CD4-positive, alpha-beta T cell treated with Interleukin-10 for 1 hour (primary cell): ENCODE measurements at regions not wholly inside any gene's neighbourhood (a gene's known extent, or its start where the extent isn't known, plus 50 kb on each side); places are given as distances from the start of the nearest gene placed in this dataset.
"Not testable (repeated sequence)": the region's sequence is repeated elsewhere in the genome, so short reads cannot be mapped to it uniquely, and the experiment has no call there.

Source experiments
- DNase-seq: peaks from one replicate; pipeline ENCODE4 v3.0.0-alpha.2; 2020

DNA sequence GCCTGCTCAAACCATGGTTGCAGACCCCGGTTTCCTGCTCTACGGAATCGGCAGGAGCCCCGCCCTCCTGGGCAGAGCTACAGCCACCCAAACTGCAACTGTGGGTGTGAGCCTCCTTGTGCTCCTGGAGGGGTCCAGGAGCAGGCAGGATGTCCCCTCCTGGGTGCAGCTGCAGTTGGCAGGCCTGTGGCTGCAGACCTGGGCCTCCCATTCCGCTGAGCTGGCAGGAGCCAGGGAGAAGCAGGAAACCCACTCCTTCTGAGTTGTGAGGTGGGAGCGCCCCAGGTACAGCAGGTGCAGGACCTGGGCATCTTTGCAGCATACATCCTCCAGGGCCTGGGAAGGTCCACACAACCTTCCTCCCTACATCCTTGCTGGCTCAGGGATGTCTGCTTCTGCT is 578.7 kb upstream of the USP24 start:
- no peak for DNase-seq

DNA sequence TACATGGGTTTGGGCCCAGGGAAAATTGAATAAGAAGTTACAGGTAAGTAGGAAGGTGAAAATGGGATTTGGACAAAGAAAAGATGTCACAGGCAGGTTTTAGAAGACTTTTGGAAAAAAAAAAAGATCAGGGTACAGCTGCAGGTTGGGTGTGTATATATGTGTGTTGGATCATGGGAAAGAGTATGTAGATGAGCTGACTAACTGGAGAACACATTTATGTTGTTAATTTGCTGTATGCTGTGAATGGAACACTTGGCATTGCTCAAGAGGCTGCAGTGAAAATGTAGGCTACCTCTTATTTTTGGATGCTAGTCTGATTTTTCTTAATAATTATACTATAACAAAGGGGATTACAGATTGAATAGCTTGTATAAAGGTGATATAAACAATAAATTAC is 577.7 kb upstream of the USP24 start:
- DNase-seq, result no peak

DNA sequence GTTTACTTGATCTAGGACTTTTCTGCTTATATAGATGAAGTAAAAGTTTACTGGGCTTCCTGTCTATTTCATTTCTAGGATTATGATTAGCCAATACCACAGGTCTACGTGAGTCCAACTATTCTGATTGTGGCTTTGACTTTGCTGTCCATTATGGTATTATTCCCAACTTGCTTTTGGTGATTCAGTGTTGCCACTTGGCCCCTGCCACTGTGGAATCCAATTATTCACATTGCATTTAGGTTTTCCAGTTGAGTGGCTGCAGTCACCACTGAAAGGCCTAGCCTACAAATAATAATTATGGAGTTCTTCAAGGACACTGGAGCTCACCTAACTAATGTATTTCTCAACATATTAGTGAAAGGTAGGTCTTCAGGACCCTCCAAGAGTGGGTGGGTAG is 574.3 kb upstream of the USP24 start:
- no peak for DNase-seq

DNA sequence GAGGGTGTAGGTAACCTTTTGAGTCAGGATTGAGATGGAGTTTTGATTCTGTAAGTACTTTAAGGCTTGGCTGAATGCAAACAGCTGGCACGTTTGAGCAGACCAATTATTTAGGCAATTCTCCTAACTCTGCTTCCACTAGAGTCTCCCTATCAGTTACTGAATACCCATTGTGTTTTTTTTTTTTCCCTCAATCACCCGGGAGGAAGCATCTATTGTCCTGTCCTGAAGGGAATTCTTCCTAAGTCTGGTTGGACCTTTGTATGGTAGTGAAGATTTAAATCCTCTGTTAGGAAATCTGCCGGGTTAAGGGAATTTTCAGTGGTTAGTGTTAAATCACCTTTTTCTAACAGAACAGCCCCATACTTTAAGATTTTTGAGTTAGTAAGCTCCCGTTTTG is 571.2 kb upstream of the USP24 start:
- no peak for DNase-seq

DNA sequence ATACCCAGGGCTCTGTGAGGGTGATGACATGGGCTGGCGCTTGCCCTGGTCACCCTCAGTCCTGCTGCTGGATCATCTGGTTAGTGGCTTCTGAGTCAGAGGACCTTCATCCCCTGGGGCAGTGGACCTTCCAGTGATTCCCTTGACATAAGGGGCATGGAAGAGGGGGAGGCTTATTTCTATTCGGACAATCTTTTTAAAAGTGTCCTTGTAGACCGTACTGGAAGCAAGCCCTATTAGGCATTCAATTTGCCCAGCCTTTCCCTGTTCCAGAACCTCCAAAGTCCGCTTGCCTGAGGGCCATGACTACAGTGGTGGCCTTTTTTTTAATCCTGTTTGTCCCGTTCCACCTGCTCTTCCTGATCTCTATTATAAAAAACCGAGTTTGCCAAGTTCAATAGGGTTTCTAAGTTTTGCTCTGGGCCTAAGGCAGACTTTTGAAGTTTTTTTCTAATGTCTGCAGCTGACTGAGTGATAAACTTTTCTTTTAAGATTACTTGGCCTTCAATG is 569.8 kb upstream of the USP24 start:
- DNase-seq, result not testable (repeated sequence)

DNA sequence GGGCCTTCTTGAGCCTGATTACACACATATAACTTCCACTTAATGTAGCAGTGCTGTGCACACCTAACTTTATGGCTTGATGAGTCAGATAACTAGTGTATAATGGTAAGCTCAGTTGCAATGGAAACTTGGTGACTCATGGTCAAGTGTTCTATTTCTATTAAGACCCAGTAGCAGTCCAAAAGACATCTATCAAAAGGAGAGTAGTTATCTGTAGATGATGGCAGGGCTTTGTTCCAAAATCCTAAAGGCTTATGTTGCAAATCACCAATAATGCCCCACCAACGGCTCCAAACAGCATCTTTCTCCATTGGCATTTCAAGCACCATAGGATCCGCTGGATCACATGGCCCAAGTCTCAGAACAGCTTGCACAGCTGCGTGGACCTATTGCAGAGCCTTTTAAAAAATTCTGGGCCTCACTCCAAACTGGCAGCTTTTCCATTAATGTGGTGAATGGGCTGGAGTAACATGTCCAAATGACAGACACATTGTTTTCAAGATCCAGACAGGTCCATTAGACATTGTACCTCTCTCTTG is 566.8 kb upstream of the USP24 start:
- DNase-seq, result no peak

DNA sequence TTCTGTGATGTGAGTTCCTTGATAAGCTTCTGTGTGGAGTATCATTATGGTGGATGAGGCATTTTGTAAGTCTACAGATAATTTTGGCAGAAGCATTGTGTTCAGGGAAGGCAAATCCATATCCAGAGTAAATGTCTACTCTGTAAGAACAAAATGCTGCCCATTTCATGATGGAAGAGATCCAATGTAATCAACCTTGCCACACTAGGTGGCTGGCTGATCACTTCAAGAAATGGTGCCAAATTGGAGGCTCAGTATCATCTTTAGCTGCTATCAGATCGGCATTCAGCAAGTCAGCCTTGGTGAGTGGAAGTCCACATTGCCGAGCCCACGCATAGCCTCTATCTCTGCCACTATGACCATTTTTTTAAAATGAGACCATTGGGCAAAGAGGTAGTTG is 565.8 kb upstream of the USP24 start:
- no peak for DNase-seq

DNA sequence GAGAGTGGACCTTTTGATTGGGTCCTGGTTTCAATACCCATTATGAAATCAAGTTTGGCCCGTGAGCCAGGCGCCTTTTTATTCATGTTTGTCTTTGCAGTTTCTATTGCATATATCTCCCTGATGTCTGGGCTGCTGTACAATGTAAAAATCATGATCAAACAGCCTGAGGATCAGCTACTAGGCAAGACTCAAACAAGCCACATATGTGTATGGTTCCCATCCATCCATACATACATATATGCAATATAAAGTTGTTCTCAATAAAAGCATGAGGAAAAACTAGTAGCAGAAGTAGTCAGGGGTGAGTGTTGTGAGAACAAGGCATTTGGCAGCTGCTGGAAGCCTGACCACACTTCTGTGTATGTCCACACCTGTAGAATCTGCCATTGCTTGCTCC is 562.4 kb upstream of the USP24 start:
- no peak for DNase-seq

DNA sequence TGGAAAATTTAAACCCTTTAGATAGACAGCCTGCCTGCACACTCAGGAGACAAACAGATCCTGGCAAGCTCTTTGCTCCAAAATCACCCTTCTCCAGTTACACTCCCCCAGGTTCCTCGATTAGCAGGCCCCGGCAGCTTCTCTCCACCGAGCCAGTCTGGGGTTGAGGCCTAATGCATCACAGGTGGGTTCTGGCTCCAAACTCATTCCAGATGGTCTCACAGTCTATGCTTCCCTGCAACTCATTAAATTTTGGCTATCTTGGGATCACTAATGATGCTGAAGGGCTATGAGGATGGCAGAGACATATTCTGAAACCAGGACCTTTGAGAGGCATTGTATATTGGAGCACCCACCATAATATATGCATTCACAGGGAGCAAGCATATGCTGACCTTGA is 559.8 kb upstream of the USP24 start:
- no peak for DNase-seq

DNA sequence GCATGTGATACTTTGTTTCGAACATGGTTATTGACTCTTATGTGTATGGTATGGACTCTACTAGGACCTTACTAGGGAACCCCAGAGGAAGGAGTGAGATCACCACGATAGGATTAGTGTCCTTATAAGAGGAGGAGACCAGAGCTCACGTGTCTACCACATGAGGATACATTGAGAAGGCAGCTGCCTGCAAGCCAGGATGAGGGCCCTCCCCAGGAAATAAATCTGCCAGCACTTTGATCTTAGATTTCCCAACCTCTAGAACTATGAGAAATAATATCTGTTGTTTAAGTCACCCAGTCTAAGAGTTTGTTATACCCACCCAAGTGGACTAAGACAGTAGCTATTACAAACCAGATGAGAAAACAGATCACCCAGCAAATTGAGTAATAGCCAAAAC is 559.3 kb upstream of the USP24 start:
- no peak for DNase-seq

DNA sequence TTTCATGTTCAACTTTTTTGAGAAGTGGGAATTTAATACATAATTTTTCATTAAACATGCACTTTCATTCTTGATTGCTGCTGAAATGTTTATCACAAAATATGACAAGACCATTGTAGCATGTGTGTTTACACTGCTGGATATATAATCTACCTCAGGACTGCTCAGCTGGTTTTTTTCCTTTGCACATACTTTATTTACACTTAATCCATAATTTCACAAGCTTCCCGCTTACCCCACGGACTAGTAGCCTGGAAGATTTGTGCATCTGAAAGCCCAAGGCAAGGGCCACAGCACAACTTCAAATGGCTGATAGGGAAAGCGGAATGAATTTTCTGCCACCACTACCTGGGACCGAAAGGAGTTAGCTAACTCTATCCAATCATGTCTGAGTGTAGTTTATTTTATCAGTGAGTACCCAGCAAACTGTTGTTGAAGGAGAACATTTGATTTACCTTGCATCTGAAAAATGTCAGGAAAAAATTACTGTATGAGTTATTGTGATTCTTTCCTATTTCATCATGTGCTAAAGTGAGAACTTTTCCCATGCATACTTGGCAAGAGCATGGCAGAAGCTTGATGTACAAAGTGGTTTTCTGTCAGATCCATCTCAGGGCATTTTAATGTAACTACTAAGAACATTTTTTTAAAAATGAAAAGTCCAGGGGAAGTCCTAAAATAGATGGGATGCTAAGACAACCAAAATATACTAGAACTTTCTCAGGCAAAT is 558.2 kb upstream of the USP24 start:
- DNase-seq, result no peak

DNA sequence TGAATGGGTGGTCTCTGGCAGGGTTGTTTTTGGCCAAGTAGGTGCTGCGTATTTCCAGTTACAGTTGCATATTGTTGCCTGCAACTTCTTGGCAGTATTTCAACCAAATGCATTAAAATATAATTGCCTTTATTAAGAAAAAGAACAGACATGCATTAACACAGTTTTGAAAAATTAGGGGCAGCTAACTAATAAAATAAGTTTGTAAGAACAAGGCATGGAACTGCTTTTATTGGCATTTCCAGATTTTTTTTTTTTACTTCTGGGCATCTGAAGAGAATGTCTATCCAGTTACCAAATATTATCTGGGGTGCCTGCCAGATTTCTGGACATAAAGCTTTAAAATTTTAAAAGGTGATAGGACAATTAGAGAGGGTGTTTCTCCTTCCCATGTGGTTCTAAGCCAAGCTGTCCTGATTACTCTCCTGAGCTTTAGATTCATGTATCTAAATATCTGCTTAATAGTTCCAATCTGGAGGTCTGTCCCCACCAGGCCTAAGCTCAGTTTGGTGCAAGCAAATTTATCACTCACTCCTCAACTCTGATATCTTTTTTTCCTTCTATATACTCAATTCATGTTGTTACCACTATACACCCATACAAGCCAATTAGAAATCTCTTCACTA is 553.3 kb upstream of the USP24 start:
- no peak for DNase-seq

DNA sequence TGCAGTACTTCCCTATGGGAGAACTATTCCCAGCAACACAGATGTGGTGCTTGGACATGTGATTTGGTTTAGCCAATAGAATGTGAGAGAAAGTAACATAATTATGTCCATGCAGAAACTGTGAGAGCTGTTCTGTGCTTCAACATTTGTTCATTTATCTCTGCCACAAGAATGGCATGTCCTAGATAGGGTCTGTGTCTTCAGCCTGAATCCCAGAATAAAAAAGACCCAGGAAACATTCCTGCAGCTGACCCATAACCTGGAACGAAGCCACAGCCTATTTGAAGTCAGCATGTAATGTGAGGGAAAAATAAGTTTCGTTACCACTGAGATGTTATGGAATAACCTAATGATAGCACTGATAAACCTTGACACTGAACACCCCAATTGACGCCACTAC is 552.0 kb upstream of the USP24 start:
- no peak for DNase-seq

DNA sequence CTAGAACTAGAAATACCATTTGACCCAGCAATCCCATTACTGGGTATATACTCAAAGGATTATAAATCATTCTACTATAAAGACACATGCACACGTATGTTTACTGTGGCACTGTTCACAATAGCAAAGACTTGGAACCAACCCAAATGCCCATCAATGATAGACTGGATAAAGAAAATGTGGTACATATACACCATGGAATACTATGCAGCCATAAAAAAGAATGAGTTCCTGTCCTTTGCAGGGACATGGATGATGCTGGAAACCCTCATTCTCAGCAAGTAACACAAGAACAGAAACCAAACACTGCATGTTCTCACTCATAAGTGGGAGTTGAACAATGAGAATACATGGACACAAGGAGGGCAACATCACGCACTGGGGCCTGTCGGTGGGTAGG is 550.3 kb upstream of the USP24 start:
- DNase-seq, result not testable (repeated sequence)

DNA sequence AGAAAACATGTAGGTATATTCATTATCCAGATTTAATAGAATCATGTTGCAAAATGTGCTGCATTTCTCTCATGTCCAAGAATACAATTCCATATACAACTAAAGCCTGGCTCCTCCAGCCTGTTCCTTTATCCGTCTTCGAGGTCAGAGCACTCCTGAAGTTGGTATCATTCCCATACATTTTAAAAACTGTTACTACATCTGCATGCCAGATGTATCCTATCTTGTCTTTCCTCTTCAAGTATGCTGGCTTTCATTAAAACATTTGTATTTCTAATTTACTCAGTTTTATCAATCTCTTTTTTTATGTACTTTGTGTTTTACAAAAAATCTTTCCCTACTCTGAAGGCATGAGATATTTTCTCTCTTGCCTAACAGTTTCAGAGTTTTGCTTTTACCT is 536.6 kb upstream of the USP24 start:
- no peak for DNase-seq

DNA sequence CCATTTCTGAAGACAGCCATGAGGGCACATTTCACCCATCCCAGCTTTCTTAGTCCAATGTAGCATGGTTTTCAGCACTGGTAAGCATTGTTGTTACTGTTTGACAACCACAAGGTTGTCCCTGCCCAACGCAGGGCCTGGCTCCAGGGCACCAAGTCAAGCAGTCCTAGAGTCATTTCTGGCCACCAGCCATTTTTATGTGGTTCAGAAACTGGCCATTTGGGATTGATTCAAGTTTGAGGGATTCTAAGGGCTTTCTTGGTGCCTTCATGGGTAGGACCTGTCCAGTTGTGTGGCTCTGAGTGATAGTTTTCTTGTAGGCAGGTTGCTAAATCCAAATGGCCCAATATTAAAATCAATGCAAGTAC is 535.4 kb upstream of the USP24 start:
- no peak for DNase-seq

DNA sequence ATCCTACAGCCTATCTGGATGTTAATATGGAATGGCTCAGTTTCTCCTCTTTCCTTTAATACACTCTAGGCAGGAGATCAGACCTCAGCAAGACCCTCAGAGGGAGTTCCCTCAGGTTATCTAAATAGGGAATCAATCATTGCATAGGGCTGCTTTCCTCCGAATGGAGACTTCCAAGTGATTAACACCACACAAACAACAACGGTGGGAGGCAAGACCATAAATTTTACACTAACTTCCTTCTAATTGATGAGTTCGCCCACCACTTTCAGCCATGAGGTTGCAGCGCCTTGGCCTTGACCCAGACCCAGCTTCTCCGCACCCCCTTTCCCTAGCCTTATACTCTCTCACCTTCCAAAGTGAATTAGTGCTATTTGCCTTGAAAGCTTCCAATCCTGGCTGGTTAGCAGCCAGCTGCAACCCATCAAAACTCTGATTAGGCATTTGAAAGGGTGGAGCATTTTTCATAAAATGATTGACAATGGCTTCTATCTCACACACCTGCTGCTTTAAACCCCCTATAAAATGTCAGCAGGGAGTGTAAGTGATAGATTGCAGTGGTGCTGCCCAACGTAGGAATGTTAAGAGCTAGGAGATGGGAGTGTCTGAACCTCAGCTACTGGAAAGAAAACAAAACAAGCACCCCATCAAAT is 534.9 kb upstream of the USP24 start:
- DNase-seq, result no peak

DNA sequence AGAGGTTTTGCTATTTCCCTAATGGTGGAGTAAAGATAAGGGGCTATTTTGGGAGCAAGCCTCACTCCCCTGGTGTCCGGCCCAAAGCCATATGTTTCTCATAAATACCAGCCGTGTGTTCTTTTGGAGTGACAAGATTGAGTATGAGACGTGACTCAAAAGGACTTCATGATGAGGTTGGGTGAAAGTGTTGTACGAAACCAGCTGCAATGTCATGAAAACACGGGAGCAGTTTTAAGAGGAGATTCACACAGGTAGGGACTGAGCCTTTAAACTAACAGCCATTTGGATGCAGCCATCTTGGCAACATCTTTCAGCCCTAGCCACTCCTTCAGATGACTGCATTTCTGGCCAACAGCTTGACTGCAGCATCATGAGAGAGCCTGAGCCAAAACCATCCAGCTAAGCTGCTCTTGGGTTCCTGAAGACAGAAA is 532.3 kb upstream of the USP24 start:
- no peak for DNase-seq

DNA sequence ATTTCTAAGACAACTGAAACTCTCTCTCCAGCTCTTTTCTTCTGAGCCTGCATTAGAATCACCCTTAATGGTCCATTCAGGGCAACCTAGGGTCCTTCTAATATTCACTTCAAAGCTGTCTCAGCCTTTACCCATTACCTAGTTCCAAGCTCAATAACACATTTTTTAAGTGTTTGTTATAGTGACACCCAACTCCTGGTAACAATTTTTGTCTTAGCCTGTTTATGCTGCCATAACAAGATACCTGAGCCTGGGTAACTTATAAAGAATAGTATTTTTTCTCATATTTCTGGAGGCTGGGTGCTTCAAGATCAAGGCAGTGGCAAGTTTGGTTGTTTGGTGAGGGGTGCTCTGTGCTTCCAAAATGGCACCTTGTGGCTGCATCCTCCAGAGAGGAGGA is 531.5 kb upstream of the USP24 start:
- DNase-seq, result no peak

DNA sequence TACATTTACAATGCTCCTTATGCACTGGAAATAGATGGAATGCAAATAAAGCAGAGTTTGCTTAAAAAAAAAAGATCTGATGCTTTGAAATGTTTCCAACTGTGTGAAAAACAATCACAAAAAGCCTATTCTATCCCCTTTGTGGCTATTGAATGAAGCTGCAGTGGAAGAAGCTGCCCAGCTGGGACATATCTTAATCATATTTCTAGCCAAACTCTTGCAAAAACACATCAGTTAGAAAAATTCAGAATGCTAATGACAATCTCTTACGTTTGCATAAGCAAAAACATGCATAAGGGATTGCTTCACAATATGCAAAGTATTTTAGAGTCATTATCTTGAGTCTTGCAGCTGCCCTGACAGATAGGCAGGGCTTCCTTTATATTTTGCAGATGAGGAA is 526.4 kb upstream of the USP24 start:
- DNase-seq, result no peak

DNA sequence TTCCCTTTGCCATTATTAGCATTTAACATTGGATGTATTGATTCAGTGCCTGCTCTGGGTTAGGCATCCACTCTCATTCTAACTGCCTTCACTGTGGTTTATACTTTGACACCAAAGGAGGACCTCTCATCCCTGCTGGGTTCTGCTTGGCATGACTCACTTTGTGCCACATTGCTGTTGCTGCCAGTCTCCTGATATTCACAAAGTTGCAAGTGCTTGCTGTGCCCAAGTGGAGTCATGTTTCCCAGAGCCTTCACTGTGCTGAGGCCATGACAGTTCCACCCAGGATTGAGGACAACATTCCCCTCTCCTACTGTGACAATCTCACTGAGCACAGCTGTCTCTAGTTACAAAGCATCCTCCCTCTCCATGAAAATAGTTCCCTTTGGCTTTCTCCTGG is 519.9 kb upstream of the USP24 start:
- no peak for DNase-seq

DNA sequence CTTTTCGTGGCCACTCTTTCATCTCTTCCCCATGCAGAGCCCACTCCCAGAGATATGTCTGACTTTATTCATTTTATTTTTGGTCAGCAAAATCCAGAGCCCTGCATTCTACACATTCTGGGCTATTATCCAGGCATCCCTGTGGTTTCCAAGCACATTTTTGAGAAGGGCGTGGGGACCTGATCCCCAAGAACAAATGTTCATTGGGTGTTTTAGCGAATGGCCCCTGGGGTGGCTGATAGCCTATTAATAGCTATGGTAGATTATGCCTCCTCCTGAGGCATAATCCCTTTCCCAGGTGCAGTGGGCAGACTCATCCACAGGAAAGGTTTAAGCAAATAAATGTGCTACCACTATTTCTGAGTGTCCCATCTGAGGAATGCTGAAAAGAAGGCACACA is 511.8 kb upstream of the USP24 start:
- no peak for DNase-seq

DNA sequence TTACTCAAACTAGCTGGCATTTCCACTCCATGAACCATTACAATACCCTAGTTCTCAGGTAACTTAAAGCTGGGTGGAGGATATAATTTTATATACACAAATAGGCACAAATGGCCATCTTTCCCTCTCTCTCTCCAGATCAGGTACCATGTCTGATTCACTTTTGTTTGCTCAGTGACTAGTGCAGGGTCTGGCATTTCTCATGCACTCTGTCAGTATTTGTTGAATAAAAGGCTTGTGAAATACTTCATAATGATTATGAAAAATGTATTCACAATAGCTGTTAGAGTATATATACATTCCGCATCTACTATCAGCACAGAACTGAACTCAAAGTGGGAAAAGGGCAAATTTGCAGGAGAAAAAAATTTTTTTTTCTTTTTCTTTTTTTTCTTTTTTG is 510.2 kb upstream of the USP24 start:
- DNase-seq, result no peak
